BLaER1 treated with 17β-estradiol and CSF1 and Interleukin-3, amounts not matched to agents 10 nM and 100 nM (cell line): ENCODE measurements at regions not wholly inside any gene's neighbourhood (a gene's known extent, or its start where the extent isn't known, plus 50 kb on each side); places are given as distances from the start of the nearest gene placed in this dataset.

Experiments used
- H3K27ac ChIP-seq, 11 experiments: shearing (Covaris generic); formaldehyde crosslinking; 2 replicates each; pipeline ENCODE4 v1.8.1; 2022
- H3K27me3 ChIP-seq, 11 experiments: shearing (Covaris generic); formaldehyde crosslinking; 2 replicates each; pipeline ENCODE4 v1.8.1; 2022
- H3K36me3 ChIP-seq, 11 experiments: shearing (Covaris generic); formaldehyde crosslinking; 2 replicates each; pipeline ENCODE4 v1.8.1; 2022
- H3K4me1 ChIP-seq, 10 experiments: shearing (Covaris generic); formaldehyde crosslinking; 2 replicates each; pipeline ENCODE4 v1.8.1; 2022
- H3K4me2 ChIP-seq, 11 experiments: shearing (Covaris generic); formaldehyde crosslinking; 2 replicates each; pipeline ENCODE4 v1.8.1; 2022
- H3K4me3 ChIP-seq, 10 experiments: shearing (Covaris generic); formaldehyde crosslinking; 2 replicates each; pipeline ENCODE4 v1.8.1; 2022
- H3K9ac ChIP-seq, 11 experiments: shearing (Covaris generic); formaldehyde crosslinking; 2 replicates each; pipeline ENCODE4 v1.8.1; 2022
- H3K9me3 ChIP-seq, 11 experiments: shearing (Covaris generic); formaldehyde crosslinking; replicated peaks in 1 of 11; 2 replicates each; pipeline ENCODE4 v1.8.1; 2022
- H4K20me1 ChIP-seq, 11 experiments: shearing (Covaris generic); formaldehyde crosslinking; 2 replicates each; pipeline ENCODE4 v1.8.1; 2022
- Cebpa-rat ChIP-seq, 11 experiments: shearing (Covaris generic); IDR thresholded peaks; 2 replicates each; pipeline ENCODE4 v1.8.1; 2022

- H3K9ac ChIP-seq, result no peak overlapping the region
- no peaks in the 10 kb centered on the region for H3K27me3 ChIP-seq
- H4K20me1 ChIP-seq, result no peaks in the 10 kb centered on the region
- peaks cover 0 to 12% (median 0%) of the 10 kb centered on the region in 11 experiments; a peak in 7 of 22 replicates for H3K36me3 ChIP-seq
- H3K9me3 ChIP-seq, result peaks cover 34 to 69% (median 50%) of the 10 kb centered on the region in 11 experiments
- no peak overlapping the region for H3K4me3 ChIP-seq
- H3K4me1 ChIP-seq, result peaks cover 0 to under 1% (median 0%) of the 10 kb centered on the region in 10 experiments; a peak in 2 of 20 replicates
- H3K4me2 ChIP-seq, result no peak overlapping the region
- TF ChIP-seq Cebpa-rat (IDR thresholded peaks at IDR 0.05), result no peak
- H3K27ac ChIP-seq, result no peak overlapping the region
Measured at GRCh38 chr15:100809587-100809986, 70.0 kb upstream of the ALDH1A3 start.

- no peak overlapping the region for H3K4me3 ChIP-seq
- H4K20me1 ChIP-seq, result no peaks in the 10 kb centered on the region
- no peaks in the 10 kb centered on the region for H3K4me1 ChIP-seq
- H3K36me3 ChIP-seq, result peaks cover 0 to 12% (median 0%) of the 10 kb centered on the region in 11 experiments; a peak in 7 of 22 replicates
- H3K27ac ChIP-seq, result no peak overlapping the region
- no peak overlapping the region for H3K4me2 ChIP-seq
- no peak for TF ChIP-seq Cebpa-rat (IDR thresholded peaks at IDR 0.05)
- no peaks in the 10 kb centered on the region for H3K27me3 ChIP-seq
- no peak overlapping the region for H3K9ac ChIP-seq
- H3K9me3 ChIP-seq, result peaks cover 40 to 71% (median 54%) of the 10 kb centered on the region in 11 experiments
Measured at GRCh38 chr15:100810229-100810628, 69.4 kb upstream of the ALDH1A3 start.

- no peak for TF ChIP-seq Cebpa-rat (IDR thresholded peaks at IDR 0.05)
- Histone ChIP-seq H3K27ac (no peak overlapping the region), H3K9ac (no peak overlapping the region), H3K27me3 (no peaks in the 10 kb centered on the region), H3K4me3 (no peak overlapping the region), H3K36me3 (peaks cover 0 to 12% (median 0%) of the 10 kb centered on the region in 11 experiments; a peak in 7 of 22 replicates), H3K9me3 (peaks cover 46 to 77% (median 60%) of the 10 kb centered on the region in 11 experiments), H4K20me1 (no peaks in the 10 kb centered on the region), H3K4me2 (no peak overlapping the region), H3K4me1 (no peaks in the 10 kb centered on the region)
Measured at GRCh38 chr15:100810831-100811230, 68.8 kb upstream of the ALDH1A3 start.

- H3K9ac ChIP-seq, result no peak overlapping the region
- no peak overlapping the region for H3K4me3 ChIP-seq
- no peaks in the 10 kb centered on the region for H4K20me1 ChIP-seq
- no peak for TF ChIP-seq Cebpa-rat (IDR thresholded peaks at IDR 0.05)
- no peak overlapping the region; a peak in 1 of 22 replicates for H3K4me2 ChIP-seq
- peaks cover 50 to 75% (median 59%) of the 10 kb centered on the region in 11 experiments for H3K9me3 ChIP-seq
- no peak overlapping the region for H3K27ac ChIP-seq
- peaks cover 0 to 6% (median 0%) of the 10 kb centered on the region in 11 experiments; a peak in 7 of 22 replicates for H3K36me3 ChIP-seq
- no peaks in the 10 kb centered on the region for H3K4me1 ChIP-seq
- no peaks in the 10 kb centered on the region for H3K27me3 ChIP-seq
Measured at GRCh38 chr15:100812802-100813201, 66.8 kb upstream of the ALDH1A3 start.

GRCh38 chr15:100818927-100819326 lies 60.7 kb upstream of the ALDH1A3 start:
- Histone ChIP-seq H3K36me3 (no peaks in the 10 kb centered on the region), H4K20me1 (no peaks in the 10 kb centered on the region), H3K4me2 (no peak overlapping the region), H3K27ac (no peak overlapping the region), H3K9ac (no peak overlapping the region), H3K4me1 (no peaks in the 10 kb centered on the region), H3K27me3 (no peaks in the 10 kb centered on the region), H3K9me3 (peaks cover 36 to 56% (median 44%) of the 10 kb centered on the region in 11 experiments), H3K4me3 (no peak overlapping the region)
- TF ChIP-seq Cebpa-rat (IDR thresholded peaks at IDR 0.05), result no peak

GRCh38 chr15:100820528-100820927 lies 59.1 kb upstream of the ALDH1A3 start:
- no peak overlapping the region for H3K9ac ChIP-seq
- no peak overlapping the region for H3K4me3 ChIP-seq
- no peaks in the 10 kb centered on the region for H3K36me3 ChIP-seq
- H4K20me1 ChIP-seq, result no peaks in the 10 kb centered on the region
- no peak overlapping the region for H3K27ac ChIP-seq
- peaks cover 22 to 43% (median 31%) of the 10 kb centered on the region in 11 experiments for H3K9me3 ChIP-seq
- H3K27me3 ChIP-seq, result no peaks in the 10 kb centered on the region
- no peak for TF ChIP-seq Cebpa-rat (IDR thresholded peaks at IDR 0.05)
- 0 out of 20 replicates have a peak, but pooled peaks cover 0 to 1% (median 0%) of the 10 kb centered on the region in 10 experiments for H3K4me1 ChIP-seq
- no peak overlapping the region for H3K4me2 ChIP-seq

- Histone ChIP-seq H3K27ac (no peak overlapping the region), H3K9ac (no peak overlapping the region), H3K36me3 (no peaks in the 10 kb centered on the region), H3K9me3 (peaks cover 14 to 35% (median 23%) of the 10 kb centered on the region in 11 experiments), H3K4me1 (peaks cover 0 to 9% (median 0%) of the 10 kb centered on the region in 10 experiments; a peak in 4 of 20 replicates), H3K4me2 (no peak overlapping the region), H3K4me3 (no peak overlapping the region), H4K20me1 (no peaks in the 10 kb centered on the region), H3K27me3 (no peaks in the 10 kb centered on the region)
- TF ChIP-seq Cebpa-rat (IDR thresholded peaks at IDR 0.05), result no peak
Measured at GRCh38 chr15:100821327-100821726, 58.3 kb upstream of the ALDH1A3 start.

GRCh38 chr15:100824211-100824610 lies 55.4 kb upstream of the ALDH1A3 start:
- TF ChIP-seq Cebpa-rat (IDR thresholded peaks at IDR 0.05), result no peak
- H3K9ac ChIP-seq, result no peak overlapping the region
- H3K9me3 ChIP-seq, result peaks cover 4 to 35% (median 13%) of the 10 kb centered on the region in 11 experiments; a peak in 18 of 22 replicates
- H3K27ac ChIP-seq, result no peak overlapping the region
- H4K20me1 ChIP-seq, result no peaks in the 10 kb centered on the region
- no peaks in the 10 kb centered on the region for H3K36me3 ChIP-seq
- peaks cover 0 to 11% (median 0%) of the 10 kb centered on the region in 10 experiments; a peak in 4 of 20 replicates for H3K4me1 ChIP-seq
- H3K4me3 ChIP-seq, result no peak overlapping the region
- no peak overlapping the region for H3K4me2 ChIP-seq
- H3K27me3 ChIP-seq, result no peaks in the 10 kb centered on the region

GRCh38 chr15:100829457-100829856 lies 50.2 kb upstream of the ALDH1A3 start:
- peaks cover 18 to 43% (median 36%) of the 10 kb centered on the region in 10 experiments for H3K4me1 ChIP-seq
- no peak overlapping the region for H3K27ac ChIP-seq
- no peak for TF ChIP-seq Cebpa-rat (IDR thresholded peaks at IDR 0.05)
- no peak overlapping the region for H3K4me3 ChIP-seq
- H3K9me3 ChIP-seq, result peaks cover 0 to 18% (median 4%) of the 10 kb centered on the region in 11 experiments; a peak in 11 of 22 replicates
- no peaks in the 10 kb centered on the region for H4K20me1 ChIP-seq
- no peaks in the 10 kb centered on the region for H3K27me3 ChIP-seq
- H3K36me3 ChIP-seq, result no peaks in the 10 kb centered on the region
- H3K9ac ChIP-seq, result no peak overlapping the region
- no peak overlapping the region for H3K4me2 ChIP-seq
